Uterus (tissue), 3 donors: ENCODE measurements at regions not wholly inside any gene's neighbourhood (a gene's known extent, or its start where the extent isn't known, plus 50 kb on each side); places are given as distances from the start of the nearest gene placed in this dataset.

Experiments
- DNase-seq, 2 donors: peaks; one replicate each; pipeline ENCODE4 v3.0.0-alpha.2; 2019 to 2020
- H3K27ac ChIP-seq, 2 donors: fragments of 200-600 bp; sonication (generic); 1 replicate in 1 of 2; 2 replicates in 1 of 2; pipeline ENCODE4 v1.5.1; 2016 to 2018
- H3K27me3 ChIP-seq, 2 donors: fragments of 200-600 bp; sonication (generic); one replicate each; pipeline ENCODE4 v1.5.1; 2018 to 2019; ENCODE audit warnings: control low read depth in 1 of 2
- H3K36me3 ChIP-seq, 2 donors: fragments of 200-600 bp; sonication (generic); one replicate each; pipeline ENCODE4 v1.5.1; 2019; ENCODE audit warnings: control low read depth in 1 of 2
- H3K4me1 ChIP-seq, 2 donors: fragments of 200-600 bp; sonication (generic); one replicate each; pipeline ENCODE4 v1.5.1; 2018 to 2019; ENCODE audit warnings: control low read depth in 1 of 2
- H3K4me3 ChIP-seq, 2 donors: fragments of 200-600 bp; sonication (generic); 1 replicate in 1 of 2; 2 replicates in 1 of 2; pipeline ENCODE4 v1.5.1; 2018 to 2019; ENCODE audit warnings: mild to moderate bottlenecking in 1 of 2
- H3K9me3 ChIP-seq, 2 donors: fragments of 200-600 bp; sonication (generic); one replicate each; pipeline ENCODE4 v1.5.1; 2019; ENCODE audit warnings: control low read depth in 1 of 2
- POLR2A ChIP-seq, 2 donors: fragments of 450-650 bp; IDR thresholded peaks; one replicate each; pipeline ENCODE4 v1.6.1; 2016; ENCODE audit warnings: antibody characterized with exemption in 2 of 2, mild to moderate bottlenecking in 1 of 2, moderate library complexity in 1 of 2
- intact Hi-C: fragments of 100-400 bp; cut with DNase I; formaldehyde crosslinking; loops from one replicate; pipeline ENCODE4 v1.15.1; 2023; ENCODE audit warnings: low total_unique reads
- TF ChIP-seq, protein P1 (sequence below), 4 experiments: fragments of 200-600 bp in 2 of 4; fragments of 450-650 bp in 2 of 4; sonication (generic) in 2 of 4; IDR thresholded peaks; one replicate each; pipeline ENCODE4 v1.5.1; 2016 to 2019; ENCODE audit warnings: antibody characterized with exemption in 4 of 4, mild to moderate bottlenecking in 2 of 4, moderate library complexity in 1 of 4
- donor health status: DM: yes; HTN: yes; CAD: no.

DNA sequence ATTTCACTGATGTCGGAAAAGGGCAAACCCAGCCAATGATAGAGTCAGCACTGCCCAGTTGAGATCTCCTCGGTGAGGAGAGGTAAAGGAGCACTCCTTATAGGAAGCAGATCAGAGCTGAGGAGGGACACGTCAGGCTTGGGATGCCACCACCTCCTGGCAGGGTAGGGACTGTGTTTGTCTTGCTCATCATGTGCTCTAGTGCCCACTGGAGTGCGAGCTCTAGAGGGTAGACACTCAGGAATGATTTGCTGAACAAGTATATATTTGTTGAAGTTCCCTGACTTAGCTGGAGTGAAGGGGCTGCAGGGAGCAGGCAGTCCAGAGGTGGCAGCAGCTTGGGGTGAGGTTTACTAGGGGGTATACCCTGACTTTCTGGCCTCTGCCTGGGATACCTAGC lies 146.5 kb downstream of the NOC3L start:
- H3K27ac ChIP-seq: no peak overlapping the region
- no peaks in the 10 kb centered on the region for H3K4me1 ChIP-seq
- intact Hi-C loops: no loop called here
- no peak overlapping the region for H3K4me3 ChIP-seq
- no peaks in the 10 kb centered on the region for H3K36me3 ChIP-seq
- no peaks in the 10 kb centered on the region for H3K9me3 ChIP-seq
- no peaks in the 10 kb centered on the region for H3K27me3 ChIP-seq
- DNase-seq: no peak
- TF ChIP-seq POLR2A (IDR thresholded peaks at IDR 0.05): no peak
- TF ChIP-seq, protein P1, sequence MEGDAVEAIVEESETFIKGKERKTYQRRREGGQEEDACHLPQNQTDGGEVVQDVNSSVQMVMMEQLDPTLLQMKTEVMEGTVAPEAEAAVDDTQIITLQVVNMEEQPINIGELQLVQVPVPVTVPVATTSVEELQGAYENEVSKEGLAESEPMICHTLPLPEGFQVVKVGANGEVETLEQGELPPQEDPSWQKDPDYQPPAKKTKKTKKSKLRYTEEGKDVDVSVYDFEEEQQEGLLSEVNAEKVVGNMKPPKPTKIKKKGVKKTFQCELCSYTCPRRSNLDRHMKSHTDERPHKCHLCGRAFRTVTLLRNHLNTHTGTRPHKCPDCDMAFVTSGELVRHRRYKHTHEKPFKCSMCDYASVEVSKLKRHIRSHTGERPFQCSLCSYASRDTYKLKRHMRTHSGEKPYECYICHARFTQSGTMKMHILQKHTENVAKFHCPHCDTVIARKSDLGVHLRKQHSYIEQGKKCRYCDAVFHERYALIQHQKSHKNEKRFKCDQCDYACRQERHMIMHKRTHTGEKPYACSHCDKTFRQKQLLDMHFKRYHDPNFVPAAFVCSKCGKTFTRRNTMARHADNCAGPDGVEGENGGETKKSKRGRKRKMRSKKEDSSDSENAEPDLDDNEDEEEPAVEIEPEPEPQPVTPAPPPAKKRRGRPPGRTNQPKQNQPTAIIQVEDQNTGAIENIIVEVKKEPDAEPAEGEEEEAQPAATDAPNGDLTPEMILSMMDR (IDR thresholded peaks at IDR 0.05): no peak

DNA sequence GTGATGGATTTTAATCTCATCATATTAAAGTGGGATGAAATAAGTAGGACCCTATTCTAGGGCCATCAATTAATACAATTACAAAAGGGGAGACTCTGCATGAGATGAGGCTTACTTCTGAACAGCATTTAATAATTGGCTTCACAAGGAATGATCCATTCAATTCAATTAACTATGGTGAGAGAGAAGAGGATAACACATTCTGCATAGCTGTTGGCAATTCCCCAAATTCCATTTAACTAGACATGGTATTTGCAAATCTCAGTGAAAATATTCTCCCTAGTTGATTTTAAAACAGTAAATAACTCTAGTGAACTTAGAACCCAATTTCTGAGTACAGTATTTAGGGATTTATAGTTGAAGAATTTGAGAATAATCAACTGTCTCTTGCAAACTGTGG lies 145.3 kb downstream of the NOC3L start:
- Histone ChIP-seq H3K27ac (no peak overlapping the region), H3K36me3 (no peaks in the 10 kb centered on the region), H3K4me1 (no peaks in the 10 kb centered on the region), H3K9me3 (no peaks in the 10 kb centered on the region), H3K4me3 (no peak overlapping the region), H3K27me3 (no peaks in the 10 kb centered on the region)
- DNase-seq: no peak
- intact Hi-C loops: no loop called here
- no peak for TF ChIP-seq POLR2A (IDR thresholded peaks at IDR 0.05)
- TF ChIP-seq, protein P1 (IDR thresholded peaks at IDR 0.05): no peak

DNA sequence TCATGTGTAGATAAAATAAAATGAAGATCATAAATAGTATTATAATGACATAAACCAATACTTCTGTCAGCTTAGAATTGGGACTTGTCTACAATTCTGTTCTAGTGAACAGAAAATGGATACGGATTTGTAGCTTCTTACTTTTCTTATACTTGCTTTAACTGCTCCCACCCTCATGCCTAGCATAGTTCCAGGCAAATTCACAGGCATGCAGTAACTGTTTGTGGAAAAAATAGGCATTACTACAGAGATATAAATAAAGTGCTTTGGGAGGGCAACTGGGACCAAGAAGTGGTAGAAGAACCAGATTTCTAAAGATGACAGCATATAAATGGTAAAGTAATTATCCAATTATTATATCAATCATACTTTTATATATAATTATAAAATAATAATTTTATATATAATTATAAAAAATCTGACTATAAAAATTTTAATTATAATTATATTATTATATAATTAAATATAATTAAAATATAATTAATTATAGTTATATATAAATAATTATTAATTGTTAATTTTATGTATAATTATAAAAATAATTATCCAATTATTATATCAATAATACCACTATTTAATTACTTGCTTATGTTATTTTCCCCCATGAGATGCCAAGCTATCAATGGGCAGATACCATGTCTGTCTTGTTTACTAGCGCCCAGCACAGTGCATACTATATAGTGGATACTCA lies 144.1 kb downstream of the NOC3L start:
- Histone ChIP-seq H3K4me1 (no peaks in the 10 kb centered on the region), H3K4me3 (no peak overlapping the region), H3K36me3 (no peaks in the 10 kb centered on the region), H3K27ac (no peak overlapping the region), H3K27me3 (no peaks in the 10 kb centered on the region), H3K9me3 (no peaks in the 10 kb centered on the region)
- no peak for DNase-seq
- TF ChIP-seq, protein P1 (IDR thresholded peaks at IDR 0.05): no peak
- no peak for TF ChIP-seq POLR2A (IDR thresholded peaks at IDR 0.05)
- intact Hi-C loops: no loop called here

DNA sequence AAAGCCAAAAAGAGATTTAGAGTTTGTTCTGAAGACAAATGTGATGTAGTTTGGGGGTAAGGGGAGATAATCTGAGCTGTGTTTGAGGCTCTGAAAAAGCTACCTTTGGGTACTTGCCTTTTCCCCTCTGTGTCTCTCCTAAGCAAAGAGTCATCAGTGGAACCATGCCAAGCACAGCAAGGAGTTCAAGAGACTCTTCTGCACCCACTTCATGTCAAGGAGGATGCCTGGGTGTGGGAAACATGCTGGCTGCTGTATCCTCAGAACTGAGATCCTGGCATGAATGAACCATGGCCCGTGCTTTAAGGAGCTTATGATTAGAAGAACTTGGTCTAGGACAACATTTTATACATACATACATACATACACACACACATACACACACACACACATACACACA lies 142.9 kb downstream of the NOC3L start:
- no peak for DNase-seq
- Histone ChIP-seq H3K4me3 (no peak overlapping the region), H3K36me3 (no peaks in the 10 kb centered on the region), H3K27me3 (no peaks in the 10 kb centered on the region), H3K9me3 (no peaks in the 10 kb centered on the region), H3K4me1 (no peaks in the 10 kb centered on the region), H3K27ac (no peak overlapping the region)
- TF ChIP-seq, protein P1 (IDR thresholded peaks at IDR 0.05): no peak
- no peak for TF ChIP-seq POLR2A (IDR thresholded peaks at IDR 0.05)
- intact Hi-C loops: no loop called here

DNA sequence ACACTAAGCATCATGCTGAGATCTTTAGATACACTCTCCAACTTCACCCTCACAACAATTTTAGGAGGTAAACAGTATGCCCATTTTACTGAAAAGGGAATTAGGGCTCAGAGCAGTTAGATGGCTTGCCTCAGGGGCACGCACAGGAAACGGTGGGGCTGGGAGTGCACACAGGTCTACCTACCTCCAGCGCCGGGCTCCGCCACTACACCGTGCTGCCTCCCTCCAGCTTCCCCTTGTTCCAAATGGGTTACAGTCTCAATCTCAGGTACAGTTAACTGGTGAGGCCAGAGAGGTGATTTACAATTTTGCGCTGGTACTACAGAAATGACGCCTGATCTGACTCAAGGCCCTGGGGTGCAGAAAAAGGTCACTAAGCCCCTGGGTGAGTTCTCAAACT lies 142.0 kb downstream of the NOC3L start:
- no peak overlapping the region for H3K27ac ChIP-seq
- no peaks in the 10 kb centered on the region for H3K9me3 ChIP-seq
- H3K27me3 ChIP-seq: no peaks in the 10 kb centered on the region
- H3K4me1 ChIP-seq: no peaks in the 10 kb centered on the region
- H3K36me3 ChIP-seq: no peaks in the 10 kb centered on the region
- DNase-seq: no peak
- TF ChIP-seq, protein P1 (IDR thresholded peaks at IDR 0.05): no peak
- TF ChIP-seq POLR2A (IDR thresholded peaks at IDR 0.05): no peak
- intact Hi-C loops: no loop called here
- H3K4me3 ChIP-seq: no peak overlapping the region
